ENCODE measurements at regions not wholly inside any gene's neighbourhood (a gene's known extent, or its start where the extent isn't known, plus 50 kb on each side); places are given as distances from the start of the nearest gene placed in this dataset.

DNA sequence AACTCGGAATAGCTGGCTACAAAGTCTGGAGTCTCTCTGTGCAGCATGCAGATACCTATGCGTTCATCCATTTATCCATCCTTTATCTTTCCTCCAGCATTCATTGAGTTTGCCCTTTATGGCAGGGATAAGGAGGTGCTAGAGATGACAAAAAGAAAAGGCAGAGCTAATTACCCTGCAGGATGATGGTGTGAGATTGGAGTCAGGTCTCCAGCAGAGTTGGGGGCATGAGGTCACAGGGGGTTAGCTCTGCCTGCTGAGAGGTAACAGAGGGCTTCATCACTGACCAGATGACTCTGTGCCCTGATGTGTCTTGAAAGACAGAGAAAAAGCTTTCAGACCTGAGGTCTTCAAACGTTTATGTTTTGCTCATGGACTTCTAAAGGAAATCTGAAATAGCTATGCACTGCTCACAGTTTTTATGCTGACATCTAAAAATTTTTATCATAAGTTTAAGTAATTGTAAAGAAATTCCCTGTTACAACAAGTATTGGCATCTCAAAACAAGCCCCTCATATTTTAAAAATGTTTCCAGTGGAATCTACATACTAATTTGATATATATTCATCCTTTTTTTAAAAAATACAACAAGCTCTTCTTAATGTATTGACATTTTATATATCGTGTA is 132.3 kb upstream of the ANKRD28 start:
- H3K4me3 Mint-ChIP-seq (ENCODE audit: unreplicated experiment), result no peak overlapping the region
- H3K4me1 Mint-ChIP-seq (ENCODE audit: unreplicated experiment), result peaks cover 5% of the 10 kb centered on the region
- H3K36me3 Mint-ChIP-seq (ENCODE audit: low read depth, unreplicated experiment), result no peaks in the 10 kb centered on the region
- H3K27ac Mint-ChIP-seq (ENCODE audit: unreplicated experiment), result no peak overlapping the region
- no peak for TF ChIP-seq CTCF (IDR thresholded peaks at IDR 0.05; ENCODE audit: unreplicated experiment)
- DNase-seq (ENCODE audit: low spot score), result no peak
- no peaks in the 10 kb centered on the region for H3K27me3 Mint-ChIP-seq (ENCODE audit: unreplicated experiment)
- H3K9me3 Mint-ChIP-seq (ENCODE audit: unreplicated experiment), result no peaks in the 10 kb centered on the region

DNA sequence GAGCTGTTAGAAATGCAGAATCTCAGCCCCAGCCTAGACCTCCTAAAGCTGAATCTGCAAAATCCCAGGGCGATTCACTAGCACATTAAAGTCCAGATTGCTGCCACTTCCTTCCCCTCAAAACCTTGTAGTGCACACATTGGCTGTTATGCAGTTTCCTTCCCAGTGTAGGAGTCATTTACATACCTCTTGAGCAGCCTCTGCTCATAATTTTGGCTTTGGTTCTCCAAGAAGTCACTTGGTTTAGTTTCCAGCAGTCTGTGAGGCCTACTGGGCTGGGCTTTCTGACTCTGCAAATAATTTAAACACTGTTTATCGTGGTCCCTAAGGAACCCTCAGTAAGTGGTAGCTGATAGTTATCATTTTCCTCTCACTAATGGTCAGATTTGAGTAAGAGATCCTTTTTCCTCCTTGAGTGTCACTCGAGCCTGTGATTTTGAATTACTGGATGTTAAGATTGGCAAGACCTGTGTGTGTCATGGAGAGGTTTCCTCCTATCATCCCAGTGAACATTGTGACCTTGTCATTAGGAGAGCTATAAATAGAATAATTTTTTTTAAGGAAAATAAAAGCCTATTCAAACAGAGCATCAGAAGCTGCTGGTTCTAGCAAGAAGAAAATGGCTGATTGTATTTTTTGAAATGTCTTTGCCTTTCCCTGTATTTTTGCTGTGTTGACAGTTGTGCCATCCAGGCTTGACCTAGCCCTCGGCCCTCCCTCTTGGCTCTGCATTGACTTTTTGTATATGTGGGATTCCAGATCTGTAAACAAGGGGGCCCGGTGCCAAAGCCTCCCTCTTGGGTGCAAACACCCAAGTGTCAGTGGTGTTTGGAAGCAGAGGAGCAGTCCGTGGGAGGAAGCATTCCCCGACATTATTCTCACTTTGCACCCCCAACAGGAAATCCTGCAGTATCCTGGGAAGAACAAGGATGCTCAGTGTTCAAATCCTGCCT is 134.8 kb upstream of the ANKRD28 start:
- Mint-ChIP-seq H3K36me3 (ENCODE audit: low read depth, unreplicated experiment) (no peaks in the 10 kb centered on the region), H3K27me3 (ENCODE audit: unreplicated experiment) (no peaks in the 10 kb centered on the region), H3K4me1 (ENCODE audit: unreplicated experiment) (peaks cover 12% of the 10 kb centered on the region), H3K27ac (ENCODE audit: unreplicated experiment) (peak overlapping the region; percentile 52), H3K4me3 (ENCODE audit: unreplicated experiment) (no peak overlapping the region), H3K9me3 (ENCODE audit: unreplicated experiment) (no peaks in the 10 kb centered on the region)
- DNase-seq (ENCODE audit: low spot score), result no peak
- TF ChIP-seq CTCF (IDR thresholded peaks at IDR 0.05; ENCODE audit: unreplicated experiment), result no peak

GRCh38 chr3:15933439-15934139 is 135.8 kb upstream of the ANKRD28 start:
- Mint-ChIP-seq H3K27me3 (ENCODE audit: unreplicated experiment) (no peaks in the 10 kb centered on the region), H3K36me3 (ENCODE audit: low read depth, unreplicated experiment) (no peaks in the 10 kb centered on the region), H3K4me3 (ENCODE audit: unreplicated experiment) (no peak overlapping the region), H3K9me3 (ENCODE audit: unreplicated experiment) (no peaks in the 10 kb centered on the region), H3K27ac (ENCODE audit: unreplicated experiment) (no peak overlapping the region), H3K4me1 (ENCODE audit: unreplicated experiment) (peaks cover 12% of the 10 kb centered on the region)
- DNase-seq (ENCODE audit: low spot score), result no peak
- TF ChIP-seq CTCF (IDR thresholded peaks at IDR 0.05; ENCODE audit: unreplicated experiment), result no peak

DNA sequence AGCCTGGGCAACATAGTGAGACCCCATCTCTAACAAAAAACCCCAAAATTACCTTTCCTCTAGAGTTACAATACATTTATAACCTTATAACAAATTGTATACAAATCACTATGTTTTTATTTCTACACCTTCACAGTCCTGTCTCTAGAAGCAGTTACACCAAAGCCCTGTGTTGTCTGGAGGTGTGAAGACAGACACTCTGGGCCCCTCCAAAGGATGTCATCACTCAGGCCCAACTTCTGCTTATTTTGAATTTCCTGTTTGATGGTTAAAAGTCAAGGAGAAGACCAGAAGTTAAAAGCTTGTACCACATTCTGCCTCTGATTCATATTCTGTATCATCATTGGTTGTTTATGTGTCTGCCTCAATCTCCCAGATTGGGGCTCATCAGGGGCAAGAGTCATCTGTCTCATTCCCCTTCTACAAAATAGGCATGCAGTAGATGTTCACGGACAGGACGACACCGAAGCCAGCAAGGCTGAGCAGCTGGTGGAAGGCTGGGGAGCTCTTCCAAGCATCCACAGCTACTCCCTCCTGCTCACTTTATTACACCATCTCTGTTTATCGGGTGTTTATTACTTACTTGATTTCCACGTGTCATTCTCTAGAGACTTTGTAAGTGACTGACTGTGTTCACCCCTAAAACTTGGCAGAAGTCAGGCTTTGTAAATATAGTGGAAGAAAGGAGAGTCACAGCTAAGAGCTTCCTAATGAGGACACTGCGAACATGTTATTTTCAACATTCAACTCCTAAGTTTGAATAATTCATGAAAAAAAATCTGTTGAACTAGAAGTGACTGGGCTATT is 136.8 kb upstream of the ANKRD28 start:
- H3K27ac Mint-ChIP-seq (ENCODE audit: unreplicated experiment), result no peak overlapping the region
- no peak for TF ChIP-seq CTCF (IDR thresholded peaks at IDR 0.05; ENCODE audit: unreplicated experiment)

More for the DNA sequence above, 136.8 kb upstream of the ANKRD28 start:
- DNase-seq (ENCODE audit: low spot score), result no peak
- no peaks in the 10 kb centered on the region for H3K36me3 Mint-ChIP-seq (ENCODE audit: low read depth, unreplicated experiment)
- H3K4me1 Mint-ChIP-seq (ENCODE audit: unreplicated experiment), result peaks cover 12% of the 10 kb centered on the region
- H3K27me3 Mint-ChIP-seq (ENCODE audit: unreplicated experiment), result no peaks in the 10 kb centered on the region
- no peak overlapping the region for H3K4me3 Mint-ChIP-seq (ENCODE audit: unreplicated experiment)
- no peaks in the 10 kb centered on the region for H3K9me3 Mint-ChIP-seq (ENCODE audit: unreplicated experiment)

All from endothelial cell (in vitro differentiated cells).